GM12878 (cell line): ENCODE measurements at regions not wholly inside any gene's neighbourhood (a gene's known extent, or its start where the extent isn't known, plus 50 kb on each side); places are given as distances from the start of the nearest gene placed in this dataset.

Source experiments
- CEBPB ChIP-seq, 2 experiments: fragments of 150-350 bp in 1 of 2; IDR thresholded peaks; 2 replicates each; pipeline ENCODE4 v1.6.1; 2012 to 2014; ENCODE audit warnings: low read depth in 2 of 2, low read length in 2 of 2, borderline replicate concordance in 1 of 2, inconsistent platforms in 1 of 2
- EZH2 ChIP-seq: IDR thresholded peaks from 2 replicates; pipeline ENCODE4 v1.6.1; 2012; ENCODE audit warnings: low read depth, mild to moderate bottlenecking, control low read depth, inconsistent platforms, low read length, borderline replicate concordance; ENCODE audit not compliant: control insufficient read depth
- POLR2A ChIP-seq: IDR thresholded peaks from 2 replicates; pipeline ENCODE4 v1.6.1; 2011; ENCODE audit warnings: low read depth, mild to moderate bottlenecking, low read length
- TAF1 ChIP-seq: IDR thresholded peaks from 2 replicates; pipeline ENCODE4 v1.6.1; 2011; ENCODE audit warnings: mild to moderate bottlenecking, low read depth, low read length, borderline replicate concordance
- TF ChIP-seq, protein P1 (sequence below): fragments of 450-650 bp; IDR thresholded peaks from 2 replicates; pipeline ENCODE4 v1.6.1; 2018; ENCODE audit warnings: mild to moderate bottlenecking, low read depth, moderate library complexity; ENCODE audit not compliant: partially characterized antibody
- TF ChIP-seq, protein P2 (sequence below), 3 experiments: IDR thresholded peaks in 2 of 3; conservative IDR thresholded peaks in 1 of 3; 2 replicates each; pipeline ENCODE4 v1.5.1; 2011; ENCODE audit warnings: low read depth in 3 of 3, low read length in 3 of 3, mild to moderate bottlenecking in 3 of 3, control low read depth in 2 of 3, moderate library complexity in 2 of 3, inconsistent platforms in 1 of 3, mixed read lengths in 1 of 3; ENCODE audit not compliant: control insufficient read depth in 2 of 3, insufficient read depth in 1 of 3; ENCODE audit errors: extremely low read depth in 1 of 3
- TF ChIP-seq, protein P3 (sequence below): IDR thresholded peaks from 2 replicates; pipeline ENCODE4 v1.6.1; 2011; ENCODE audit warnings: borderline replicate concordance, low read depth, mild to moderate bottlenecking, moderate library complexity, mixed read lengths, low read length; ENCODE audit not compliant: insufficient read depth; ENCODE audit errors: extremely low read length

- no peak for TF ChIP-seq TAF1
- TF ChIP-seq EZH2 = no peak
- TF ChIP-seq, protein P1, sequence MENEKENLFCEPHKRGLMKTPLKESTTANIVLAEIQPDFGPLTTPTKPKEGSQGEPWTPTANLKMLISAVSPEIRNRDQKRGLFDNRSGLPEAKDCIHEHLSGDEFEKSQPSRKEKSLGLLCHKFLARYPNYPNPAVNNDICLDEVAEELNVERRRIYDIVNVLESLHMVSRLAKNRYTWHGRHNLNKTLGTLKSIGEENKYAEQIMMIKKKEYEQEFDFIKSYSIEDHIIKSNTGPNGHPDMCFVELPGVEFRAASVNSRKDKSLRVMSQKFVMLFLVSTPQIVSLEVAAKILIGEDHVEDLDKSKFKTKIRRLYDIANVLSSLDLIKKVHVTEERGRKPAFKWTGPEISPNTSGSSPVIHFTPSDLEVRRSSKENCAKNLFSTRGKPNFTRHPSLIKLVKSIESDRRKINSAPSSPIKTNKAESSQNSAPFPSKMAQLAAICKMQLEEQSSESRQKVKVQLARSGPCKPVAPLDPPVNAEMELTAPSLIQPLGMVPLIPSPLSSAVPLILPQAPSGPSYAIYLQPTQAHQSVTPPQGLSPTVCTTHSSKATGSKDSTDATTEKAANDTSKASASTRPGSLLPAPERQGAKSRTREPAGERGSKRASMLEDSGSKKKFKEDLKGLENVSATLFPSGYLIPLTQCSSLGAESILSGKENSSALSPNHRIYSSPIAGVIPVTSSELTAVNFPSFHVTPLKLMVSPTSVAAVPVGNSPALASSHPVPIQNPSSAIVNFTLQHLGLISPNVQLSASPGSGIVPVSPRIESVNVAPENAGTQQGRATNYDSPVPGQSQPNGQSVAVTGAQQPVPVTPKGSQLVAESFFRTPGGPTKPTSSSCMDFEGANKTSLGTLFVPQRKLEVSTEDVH = no peak
- TF ChIP-seq, protein P2, sequence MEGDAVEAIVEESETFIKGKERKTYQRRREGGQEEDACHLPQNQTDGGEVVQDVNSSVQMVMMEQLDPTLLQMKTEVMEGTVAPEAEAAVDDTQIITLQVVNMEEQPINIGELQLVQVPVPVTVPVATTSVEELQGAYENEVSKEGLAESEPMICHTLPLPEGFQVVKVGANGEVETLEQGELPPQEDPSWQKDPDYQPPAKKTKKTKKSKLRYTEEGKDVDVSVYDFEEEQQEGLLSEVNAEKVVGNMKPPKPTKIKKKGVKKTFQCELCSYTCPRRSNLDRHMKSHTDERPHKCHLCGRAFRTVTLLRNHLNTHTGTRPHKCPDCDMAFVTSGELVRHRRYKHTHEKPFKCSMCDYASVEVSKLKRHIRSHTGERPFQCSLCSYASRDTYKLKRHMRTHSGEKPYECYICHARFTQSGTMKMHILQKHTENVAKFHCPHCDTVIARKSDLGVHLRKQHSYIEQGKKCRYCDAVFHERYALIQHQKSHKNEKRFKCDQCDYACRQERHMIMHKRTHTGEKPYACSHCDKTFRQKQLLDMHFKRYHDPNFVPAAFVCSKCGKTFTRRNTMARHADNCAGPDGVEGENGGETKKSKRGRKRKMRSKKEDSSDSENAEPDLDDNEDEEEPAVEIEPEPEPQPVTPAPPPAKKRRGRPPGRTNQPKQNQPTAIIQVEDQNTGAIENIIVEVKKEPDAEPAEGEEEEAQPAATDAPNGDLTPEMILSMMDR (IDR thresholded peaks at IDR 0.05 in 2 of 3, conservative IDR thresholded peaks at IDR 0.05 in 1 of 3; ENCODE audit: control insufficient read depth in 2 of 3, extremely low read depth in 1 of 3, insufficient read depth in 1 of 3, low read depth in 3 of 3, low read length in 3 of 3) = no peak
- TF ChIP-seq, protein P3, sequence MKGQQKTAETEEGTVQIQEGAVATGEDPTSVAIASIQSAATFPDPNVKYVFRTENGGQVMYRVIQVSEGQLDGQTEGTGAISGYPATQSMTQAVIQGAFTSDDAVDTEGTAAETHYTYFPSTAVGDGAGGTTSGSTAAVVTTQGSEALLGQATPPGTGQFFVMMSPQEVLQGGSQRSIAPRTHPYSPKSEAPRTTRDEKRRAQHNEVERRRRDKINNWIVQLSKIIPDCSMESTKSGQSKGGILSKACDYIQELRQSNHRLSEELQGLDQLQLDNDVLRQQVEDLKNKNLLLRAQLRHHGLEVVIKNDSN = no peak
- TF ChIP-seq POLR2A = no peak
- TF ChIP-seq CEBPB (IDR thresholded peaks at IDR 0.05; ENCODE audit: borderline replicate concordance in 1 of 2, low read depth in 2 of 2, low read length in 2 of 2) = no peak
Observed at GRCh38 chrX:39973810-39974209, 123.9 kb downstream of the BCOR start.
